ENCODE measurements at regions not wholly inside any gene's neighbourhood (a gene's known extent, or its start where the extent isn't known, plus 50 kb on each side); places are given as distances from the start of the nearest gene placed in this dataset.
"Not testable (repeated sequence)": the region's sequence is repeated elsewhere in the genome, so short reads cannot be mapped to it uniquely, and the experiment has no call there.

DNA sequence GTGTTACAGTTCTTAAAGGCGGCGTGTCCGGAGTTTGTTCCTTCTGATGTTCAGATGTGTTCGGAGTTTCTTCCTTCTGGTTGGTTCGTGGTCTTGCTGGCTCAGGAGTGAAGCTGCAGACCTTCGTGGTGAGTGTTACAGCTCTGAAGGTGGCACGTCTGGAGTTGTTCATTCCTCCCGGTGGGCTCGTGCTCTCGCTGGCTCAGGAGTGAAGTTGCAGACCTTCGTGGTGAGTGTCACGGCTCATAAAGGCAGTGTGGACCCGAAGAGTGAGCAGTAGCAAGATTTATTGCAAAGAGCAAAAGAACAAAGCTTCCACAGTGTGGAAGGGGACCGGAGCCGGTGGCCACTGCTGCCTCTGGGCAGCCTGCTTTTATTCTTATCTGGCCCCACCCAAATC is 65.3 kb upstream of the NDST4 start:
- TF ChIP-seq BCL11A (tag by site-specific recombination; IDR thresholded peaks at IDR 0.05; ENCODE audit: low read depth); ZNF555 (tag by site-specific recombination; conservative IDR thresholded peaks at IDR 0.05); ZNF175 (tag by site-specific recombination; IDR thresholded peaks at IDR 0.05); ZNF274 (IDR thresholded peaks at IDR 0.05; ENCODE audit: low read length); ZNF274 (tag by site-specific recombination; IDR thresholded peaks at IDR 0.05; ENCODE audit: borderline replicate concordance); ZNF561 (tag by site-specific recombination; IDR thresholded peaks at IDR 0.05; ENCODE audit: borderline replicate concordance); ZNF335 (tag by site-specific recombination; conservative IDR thresholded peaks at IDR 0.05); TCF7L2 (IDR thresholded peaks at IDR 0.05; ENCODE audit: borderline replicate concordance, low read depth, low read length): not testable (repeated sequence)
- TF ChIP-seq, protein P1, sequence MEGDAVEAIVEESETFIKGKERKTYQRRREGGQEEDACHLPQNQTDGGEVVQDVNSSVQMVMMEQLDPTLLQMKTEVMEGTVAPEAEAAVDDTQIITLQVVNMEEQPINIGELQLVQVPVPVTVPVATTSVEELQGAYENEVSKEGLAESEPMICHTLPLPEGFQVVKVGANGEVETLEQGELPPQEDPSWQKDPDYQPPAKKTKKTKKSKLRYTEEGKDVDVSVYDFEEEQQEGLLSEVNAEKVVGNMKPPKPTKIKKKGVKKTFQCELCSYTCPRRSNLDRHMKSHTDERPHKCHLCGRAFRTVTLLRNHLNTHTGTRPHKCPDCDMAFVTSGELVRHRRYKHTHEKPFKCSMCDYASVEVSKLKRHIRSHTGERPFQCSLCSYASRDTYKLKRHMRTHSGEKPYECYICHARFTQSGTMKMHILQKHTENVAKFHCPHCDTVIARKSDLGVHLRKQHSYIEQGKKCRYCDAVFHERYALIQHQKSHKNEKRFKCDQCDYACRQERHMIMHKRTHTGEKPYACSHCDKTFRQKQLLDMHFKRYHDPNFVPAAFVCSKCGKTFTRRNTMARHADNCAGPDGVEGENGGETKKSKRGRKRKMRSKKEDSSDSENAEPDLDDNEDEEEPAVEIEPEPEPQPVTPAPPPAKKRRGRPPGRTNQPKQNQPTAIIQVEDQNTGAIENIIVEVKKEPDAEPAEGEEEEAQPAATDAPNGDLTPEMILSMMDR (tag by site-specific recombination; IDR thresholded peaks at IDR 0.05) = not testable (repeated sequence)
- TF ChIP-seq, protein P2, sequence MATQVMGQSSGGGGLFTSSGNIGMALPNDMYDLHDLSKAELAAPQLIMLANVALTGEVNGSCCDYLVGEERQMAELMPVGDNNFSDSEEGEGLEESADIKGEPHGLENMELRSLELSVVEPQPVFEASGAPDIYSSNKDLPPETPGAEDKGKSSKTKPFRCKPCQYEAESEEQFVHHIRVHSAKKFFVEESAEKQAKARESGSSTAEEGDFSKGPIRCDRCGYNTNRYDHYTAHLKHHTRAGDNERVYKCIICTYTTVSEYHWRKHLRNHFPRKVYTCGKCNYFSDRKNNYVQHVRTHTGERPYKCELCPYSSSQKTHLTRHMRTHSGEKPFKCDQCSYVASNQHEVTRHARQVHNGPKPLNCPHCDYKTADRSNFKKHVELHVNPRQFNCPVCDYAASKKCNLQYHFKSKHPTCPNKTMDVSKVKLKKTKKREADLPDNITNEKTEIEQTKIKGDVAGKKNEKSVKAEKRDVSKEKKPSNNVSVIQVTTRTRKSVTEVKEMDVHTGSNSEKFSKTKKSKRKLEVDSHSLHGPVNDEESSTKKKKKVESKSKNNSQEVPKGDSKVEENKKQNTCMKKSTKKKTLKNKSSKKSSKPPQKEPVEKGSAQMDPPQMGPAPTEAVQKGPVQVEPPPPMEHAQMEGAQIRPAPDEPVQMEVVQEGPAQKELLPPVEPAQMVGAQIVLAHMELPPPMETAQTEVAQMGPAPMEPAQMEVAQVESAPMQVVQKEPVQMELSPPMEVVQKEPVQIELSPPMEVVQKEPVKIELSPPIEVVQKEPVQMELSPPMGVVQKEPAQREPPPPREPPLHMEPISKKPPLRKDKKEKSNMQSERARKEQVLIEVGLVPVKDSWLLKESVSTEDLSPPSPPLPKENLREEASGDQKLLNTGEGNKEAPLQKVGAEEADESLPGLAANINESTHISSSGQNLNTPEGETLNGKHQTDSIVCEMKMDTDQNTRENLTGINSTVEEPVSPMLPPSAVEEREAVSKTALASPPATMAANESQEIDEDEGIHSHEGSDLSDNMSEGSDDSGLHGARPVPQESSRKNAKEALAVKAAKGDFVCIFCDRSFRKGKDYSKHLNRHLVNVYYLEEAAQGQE (tag by site-specific recombination; IDR thresholded peaks at IDR 0.05) = not testable (repeated sequence)
- TF ChIP-seq, protein P3, sequence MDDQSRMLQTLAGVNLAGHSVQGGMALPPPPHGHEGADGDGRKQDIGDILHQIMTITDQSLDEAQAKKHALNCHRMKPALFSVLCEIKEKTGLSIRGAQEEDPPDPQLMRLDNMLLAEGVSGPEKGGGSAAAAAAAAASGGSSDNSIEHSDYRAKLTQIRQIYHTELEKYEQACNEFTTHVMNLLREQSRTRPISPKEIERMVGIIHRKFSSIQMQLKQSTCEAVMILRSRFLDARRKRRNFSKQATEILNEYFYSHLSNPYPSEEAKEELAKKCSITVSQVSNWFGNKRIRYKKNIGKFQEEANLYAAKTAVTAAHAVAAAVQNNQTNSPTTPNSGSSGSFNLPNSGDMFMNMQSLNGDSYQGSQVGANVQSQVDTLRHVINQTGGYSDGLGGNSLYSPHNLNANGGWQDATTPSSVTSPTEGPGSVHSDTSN (CRISPR knock-in tag; IDR thresholded peaks at IDR 0.05) = not testable (repeated sequence)
- TF ChIP-seq, protein P4, sequence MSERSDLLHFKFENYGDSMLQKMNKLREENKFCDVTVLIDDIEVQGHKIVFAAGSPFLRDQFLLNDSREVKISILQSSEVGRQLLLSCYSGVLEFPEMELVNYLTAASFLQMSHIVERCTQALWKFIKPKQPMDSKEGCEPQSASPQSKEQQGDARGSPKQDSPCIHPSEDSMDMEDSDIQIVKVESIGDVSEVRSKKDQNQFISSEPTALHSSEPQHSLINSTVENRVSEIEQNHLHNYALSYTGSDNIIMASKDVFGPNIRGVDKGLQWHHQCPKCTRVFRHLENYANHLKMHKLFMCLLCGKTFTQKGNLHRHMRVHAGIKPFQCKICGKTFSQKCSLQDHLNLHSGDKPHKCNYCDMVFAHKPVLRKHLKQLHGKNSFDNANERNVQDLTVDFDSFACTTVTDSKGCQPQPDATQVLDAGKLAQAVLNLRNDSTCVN (tag by site-specific recombination; optimal IDR thresholded peaks at IDR 0.05) = not testable (repeated sequence)
